ENCODE measurements at regions not wholly inside any gene's neighbourhood (a gene's known extent, or its start where the extent isn't known, plus 50 kb on each side); places are given as distances from the start of the nearest gene placed in this dataset.
"Not testable (repeated sequence)": the region's sequence is repeated elsewhere in the genome, so short reads cannot be mapped to it uniquely, and the experiment has no call there.

DNA sequence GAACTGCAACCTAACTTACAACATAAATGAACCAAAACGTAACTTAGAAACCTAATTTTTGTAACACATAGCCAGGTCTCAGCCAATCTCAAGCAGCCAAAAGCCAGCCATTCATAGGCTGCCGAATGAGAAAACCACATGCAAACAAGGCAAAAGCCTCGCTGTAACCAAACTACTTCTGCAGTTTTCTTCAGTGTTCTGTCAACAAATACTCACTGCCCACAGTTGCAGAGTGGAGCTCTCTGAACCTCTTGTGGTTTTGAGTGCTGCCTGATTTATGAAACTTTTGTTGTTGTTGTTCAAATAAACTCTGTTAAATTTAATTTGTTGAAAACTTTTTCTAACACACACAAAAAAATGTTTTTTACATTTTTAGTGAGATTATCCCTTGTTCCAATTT is 251.2 kb downstream of the PAPSS1 start:
- no peak for DNase-seq (ENCODE audit: low read depth, low spot score)

DNA sequence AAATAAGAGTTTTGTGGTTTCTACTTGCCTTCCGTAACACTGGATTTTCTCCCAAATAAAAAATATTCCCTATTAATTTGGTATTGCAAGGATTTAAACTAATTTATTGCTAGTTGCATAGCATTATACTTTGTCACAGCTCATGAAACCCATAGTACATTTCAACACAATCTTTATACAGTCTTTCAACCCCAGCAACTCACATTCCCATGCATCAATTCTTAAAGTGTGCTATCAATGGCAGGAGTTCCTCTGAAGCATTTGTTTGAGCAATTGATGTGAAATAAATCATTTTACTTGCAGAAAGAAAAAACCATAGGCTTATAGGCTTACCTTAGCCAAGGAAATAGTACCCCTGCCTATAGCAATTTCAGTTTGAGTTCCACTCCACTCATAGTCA is 251.9 kb downstream of the PAPSS1 start:
- DNase-seq (ENCODE audit: low read depth, low spot score) = no peak

DNA sequence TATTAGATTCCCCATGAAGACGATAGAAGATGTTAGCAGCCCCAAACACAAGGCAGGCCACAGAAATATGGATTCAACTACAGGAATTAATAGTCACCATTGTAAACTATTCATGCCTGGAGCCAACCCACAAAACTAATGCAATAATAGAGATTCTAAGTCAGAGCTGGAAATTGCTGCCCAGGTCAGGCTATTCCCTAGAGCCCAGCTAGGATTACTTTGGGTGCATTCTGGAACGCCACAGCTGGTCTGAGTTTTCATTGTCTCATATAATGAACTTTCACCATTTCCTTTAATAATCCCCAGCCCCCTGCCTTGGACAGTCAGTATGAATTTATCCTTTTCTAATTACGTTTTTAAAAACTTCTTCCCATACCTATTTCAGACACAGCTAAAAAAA is 252.6 kb downstream of the PAPSS1 start:
- no peak for DNase-seq (ENCODE audit: low read depth, low spot score)

- DNase-seq (ENCODE audit: low read depth, low spot score) = no peak
Measured at GRCh38 chr4:107458194-107458593, 261.8 kb downstream of the PAPSS1 start.

DNA sequence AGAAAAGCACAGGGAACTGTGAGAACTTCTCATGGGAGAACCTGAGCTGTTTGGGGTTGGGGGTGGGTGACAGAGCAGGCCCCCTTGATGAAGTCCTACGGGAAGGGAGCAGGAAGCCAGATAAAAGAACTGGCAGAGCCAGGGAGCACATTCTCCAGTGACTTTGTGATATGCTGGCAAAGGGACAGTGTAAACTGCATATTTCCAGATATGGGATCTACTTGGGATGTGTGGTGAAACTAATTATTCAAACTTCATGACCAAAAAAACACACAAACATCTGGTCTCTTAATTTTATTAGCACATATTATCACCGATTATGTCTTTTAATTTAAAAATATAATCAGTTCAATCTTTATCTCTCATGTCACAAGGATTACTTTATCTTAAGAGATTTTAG is 266.0 kb downstream of the PAPSS1 start:
- no peak for DNase-seq (ENCODE audit: low read depth, low spot score)

- DNase-seq (ENCODE audit: low read depth, low spot score) = no peak
Measured at GRCh38 chr4:107452717-107453630, 267.1 kb downstream of the PAPSS1 start.

GRCh38 chr4:107449611-107450369 is 270.2 kb downstream of the PAPSS1 start:
- DNase-seq (ENCODE audit: low read depth, low spot score) = no peak

GRCh38 chr4:107442538-107443111 is 277.4 kb downstream of the PAPSS1 start:
- DNase-seq (ENCODE audit: low read depth, low spot score) = no peak

GRCh38 chr4:107439401-107439800 is 280.6 kb downstream of the PAPSS1 start:
- no peak for DNase-seq (ENCODE audit: low read depth, low spot score)

DNA sequence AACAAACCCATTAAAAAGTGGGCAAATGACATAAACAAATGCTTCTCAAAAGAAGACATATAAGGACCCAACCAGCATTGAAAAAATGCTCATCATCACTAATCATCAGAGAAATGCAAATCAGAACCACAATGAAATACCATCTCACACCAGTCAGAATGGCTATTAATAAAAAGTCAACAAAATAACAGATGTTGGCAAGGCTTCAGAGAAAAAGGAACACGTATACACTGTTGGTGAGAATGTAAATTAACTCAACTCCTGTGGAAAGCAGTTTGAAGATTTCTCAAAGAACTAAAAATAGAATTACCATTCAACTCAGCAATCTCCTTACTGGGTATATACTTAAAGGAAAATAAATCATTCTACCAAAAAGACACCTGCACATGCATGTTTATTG is 283.6 kb downstream of the PAPSS1 start:
- DNase-seq (ENCODE audit: low read depth, low spot score) = not testable (repeated sequence)

DNA sequence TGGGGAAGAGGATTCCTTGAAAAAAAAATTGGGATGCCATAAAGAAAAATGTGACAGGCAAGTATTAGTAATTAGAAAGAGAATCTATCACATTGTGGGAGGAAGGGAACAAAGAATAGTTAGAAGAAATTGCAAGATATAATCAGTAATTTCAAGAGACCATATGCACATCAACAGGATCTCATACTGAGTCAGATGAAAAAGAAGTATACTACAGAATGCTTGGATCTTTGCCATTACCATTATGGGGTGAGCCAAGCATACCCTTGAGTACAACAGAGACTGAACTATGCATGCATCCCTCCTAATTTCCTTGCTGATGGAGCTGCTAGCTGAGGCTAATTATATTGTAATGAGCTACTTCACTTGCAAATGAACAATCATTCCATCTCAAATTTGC is 287.6 kb downstream of the PAPSS1 start:
- no peak for DNase-seq (ENCODE audit: low read depth, low spot score)

GRCh38 chr4:107423677-107424405 is 296.2 kb downstream of the PAPSS1 start:
- no peak for DNase-seq (ENCODE audit: low read depth, low spot score)

- DNase-seq (ENCODE audit: low read depth, low spot score) = not testable (repeated sequence)
Measured at GRCh38 chr4:107419536-107419935, 300.5 kb downstream of the PAPSS1 start.

DNA sequence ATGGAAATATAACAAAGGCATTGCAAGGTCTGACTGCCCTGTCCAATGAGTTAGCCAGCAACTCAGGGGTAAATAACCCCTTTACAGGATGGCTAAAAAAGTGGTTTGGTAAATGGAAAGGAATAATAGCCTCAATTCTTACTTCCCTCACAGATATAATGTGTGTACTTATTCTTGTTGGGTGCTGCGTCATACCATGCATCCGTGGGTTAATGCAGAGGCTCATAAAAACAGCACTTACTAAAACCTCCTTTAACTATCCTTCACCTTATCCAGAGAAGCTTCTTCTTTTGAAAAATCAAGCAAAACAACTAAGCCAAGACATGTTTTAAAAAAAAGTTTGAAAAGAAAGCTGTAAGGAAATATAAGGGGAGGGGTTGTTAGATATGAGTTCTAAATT is 301.0 kb downstream of the PAPSS1 start:
- no peak for DNase-seq (ENCODE audit: low read depth, low spot score)

DNA sequence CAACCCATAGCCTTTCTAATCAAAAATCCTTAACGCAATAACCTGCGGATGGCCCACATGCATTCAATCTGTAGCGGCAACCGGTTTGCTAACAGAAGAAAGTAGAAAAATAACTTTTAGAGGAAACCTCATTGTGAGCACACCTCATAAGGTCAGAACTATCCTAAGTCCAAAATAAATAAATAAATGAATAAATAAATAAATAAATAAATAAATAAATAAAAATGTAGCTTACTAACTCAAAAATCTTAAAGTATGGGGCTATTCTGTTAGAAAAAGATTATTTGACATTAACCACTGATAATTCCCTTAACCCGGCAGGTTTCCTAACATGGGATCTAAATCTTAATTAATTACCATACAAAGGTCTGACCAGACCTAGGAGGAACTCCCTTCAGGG is 304.5 kb downstream of the PAPSS1 start:
- DNase-seq (ENCODE audit: low read depth, low spot score) = not testable (repeated sequence)

DNA sequence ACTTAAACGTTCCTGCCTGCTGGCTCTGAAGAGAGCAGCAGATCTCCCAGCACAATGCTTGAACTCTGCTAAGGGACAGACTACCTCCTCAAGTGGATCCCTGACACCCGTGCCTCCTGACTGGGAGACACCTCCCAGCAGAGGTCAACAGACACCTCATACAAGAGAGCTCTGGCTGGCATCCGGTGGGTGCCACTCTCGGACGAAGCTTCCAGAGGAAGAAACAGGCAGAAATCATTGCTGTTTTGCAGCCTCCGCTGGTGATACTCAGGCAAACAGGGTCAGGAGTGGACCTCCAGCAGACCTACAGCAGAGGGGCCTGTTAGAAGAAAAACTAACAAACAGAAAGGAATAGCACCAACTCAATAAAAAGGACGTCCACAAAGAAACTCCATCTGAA is 310.2 kb downstream of the PAPSS1 start:
- not testable (repeated sequence) for DNase-seq (ENCODE audit: low read depth, low spot score)

DNA sequence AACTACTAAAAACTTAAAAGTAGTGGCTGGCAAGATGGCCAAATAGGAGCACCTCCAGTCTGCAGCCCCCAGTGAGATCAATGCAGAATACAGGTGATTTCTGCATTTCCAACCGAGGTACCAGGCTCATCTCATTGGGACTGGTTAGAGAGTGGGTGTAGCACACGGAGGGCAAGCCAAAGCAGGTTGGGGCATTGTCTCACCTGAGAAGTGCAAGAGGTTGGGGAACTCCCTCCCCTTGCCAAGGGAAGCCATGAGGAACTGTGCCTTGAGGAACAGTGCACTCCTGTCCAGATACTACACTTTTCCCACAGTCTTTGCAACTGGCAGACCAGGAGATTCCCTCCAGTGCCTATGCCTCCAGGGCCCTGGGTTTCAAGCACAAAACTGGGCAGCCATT is 311.1 kb downstream of the PAPSS1 start:
- DNase-seq (ENCODE audit: low read depth, low spot score) = no peak

DNA sequence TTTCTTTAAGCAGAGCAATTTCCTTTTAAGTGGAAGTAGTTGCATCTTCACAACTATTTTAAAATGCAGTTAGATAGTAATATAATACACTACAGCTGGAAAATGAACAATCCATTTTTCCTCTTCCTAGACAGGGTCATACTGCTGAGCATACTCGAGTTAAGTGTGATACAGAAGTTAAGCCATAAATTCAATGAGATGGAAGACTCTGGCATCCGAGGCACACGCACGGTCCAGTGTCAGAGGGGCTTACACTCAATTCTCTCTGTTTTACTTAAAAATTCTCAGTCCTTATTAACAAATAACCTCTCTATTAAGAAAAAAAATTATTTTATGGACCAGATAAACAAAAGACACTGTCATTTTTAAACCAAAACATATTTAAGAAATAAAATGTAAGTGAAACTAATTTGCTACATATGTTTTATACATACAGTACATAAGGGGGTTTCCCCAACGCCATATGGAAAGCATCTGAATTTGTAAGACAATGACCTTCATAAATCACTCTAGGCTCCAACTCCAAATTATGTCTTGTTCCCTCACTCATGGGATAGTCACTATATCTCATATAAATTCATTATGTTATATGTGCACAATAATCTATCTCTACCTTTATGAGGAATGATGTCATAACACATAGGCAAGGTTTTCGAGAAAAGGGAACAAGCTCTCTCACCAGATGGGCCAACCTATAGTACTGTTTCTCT is 315.3 kb downstream of the PAPSS1 start:
- DNase-seq (ENCODE audit: low read depth, low spot score) = no peak

DNA sequence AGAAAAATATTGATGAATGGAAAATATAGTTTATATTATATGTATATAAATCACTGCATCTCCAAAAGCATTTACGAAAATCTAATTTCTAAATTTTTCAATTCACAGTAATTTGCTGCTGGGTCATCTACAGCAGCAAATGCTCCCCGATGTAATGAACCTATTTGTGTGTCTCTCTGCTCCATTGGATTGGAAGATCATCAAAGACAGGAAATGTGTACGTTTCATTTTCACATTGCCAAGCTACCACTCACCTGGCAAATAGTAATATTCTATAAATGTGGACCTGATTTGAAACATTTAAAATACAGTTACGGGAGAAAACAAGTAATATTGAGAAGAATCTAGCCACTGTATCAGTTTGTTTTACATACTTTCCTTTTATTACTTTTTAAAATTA is 317.7 kb downstream of the PAPSS1 start:
- DNase-seq (ENCODE audit: low read depth, low spot score) = no peak

DNA sequence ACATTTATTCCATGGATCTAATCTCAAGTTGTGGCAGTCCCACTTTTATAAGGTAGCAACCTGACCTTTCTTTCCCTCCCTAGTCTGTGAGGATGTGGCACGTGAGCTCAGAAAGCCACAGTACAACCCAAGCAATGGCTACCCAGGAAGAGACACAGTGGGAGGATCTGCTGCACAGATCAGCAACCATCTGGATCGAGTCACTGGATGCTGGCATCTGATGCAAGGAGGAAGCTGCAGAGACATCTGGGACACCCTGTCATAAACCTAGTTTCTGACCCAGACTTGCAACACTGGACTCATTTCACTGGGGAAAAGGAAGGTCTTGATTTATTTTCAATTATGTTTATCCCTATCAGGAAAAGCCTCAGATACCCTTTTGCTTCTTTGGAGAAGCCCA is 327.1 kb downstream of the PAPSS1 start:
- no peak for DNase-seq (ENCODE audit: low read depth, low spot score)

DNA sequence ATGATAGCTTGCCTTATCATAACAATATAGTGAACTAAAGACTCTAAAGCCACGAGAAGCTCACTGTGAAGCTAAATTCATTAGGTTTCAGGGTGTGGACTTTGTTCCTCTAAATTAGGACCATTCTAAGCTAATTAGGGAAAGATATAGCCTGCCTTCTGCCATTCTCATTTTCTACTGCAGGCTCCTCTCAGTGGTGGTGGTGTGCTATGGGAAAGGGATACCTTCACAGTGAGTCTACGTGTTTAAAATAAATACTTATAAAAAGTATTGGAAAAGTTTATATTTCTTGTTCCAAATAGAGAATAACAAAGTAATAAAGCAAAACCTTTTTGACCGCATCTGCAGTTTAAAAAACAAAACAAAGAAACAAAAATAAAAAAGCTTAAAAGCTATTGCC is 327.7 kb downstream of the PAPSS1 start:
- no peak for DNase-seq (ENCODE audit: low read depth, low spot score)

All from ELF-1 (cell line).